ENCODE measurements at regions not wholly inside any gene's neighbourhood (a gene's known extent, or its start where the extent isn't known, plus 50 kb on each side); places are given as distances from the start of the nearest gene placed in this dataset.

GRCh38 chr5:148708854-148709253, 54.5 kb upstream of the HTR4 start:
- Histone ChIP-seq H3K4me2 (replicated peaks; ENCODE audit: extremely low read depth, low read length, poor library complexity, severe bottlenecking) (no peak overlapping the region), H3K9me3 (replicated peaks in 1 of 2; ENCODE audit: control insufficient read depth in 1 of 2, insufficient read depth in 1 of 2, low read length in 2 of 2) (no peaks in the 10 kb centered on the region), H3K4me1 (ENCODE audit: control insufficient read depth in 1 of 2, insufficient read depth in 2 of 2, low read length in 2 of 2) (no peaks in the 10 kb centered on the region), H3K4me3 (replicated peaks in 1 of 3; ENCODE audit: low read depth in 2 of 3, low read length in 3 of 3) (no peak overlapping the region), H3K79me2 (ENCODE audit: insufficient read depth, low read length) (no peaks in the 10 kb centered on the region), H3K36me3 (replicated peaks in 1 of 2; ENCODE audit: control insufficient read depth in 1 of 2, insufficient read depth in 2 of 2, low read length in 2 of 2) (no peaks in the 10 kb centered on the region), H4K20me1 (ENCODE audit: insufficient read depth, low read length) (no peaks in the 10 kb centered on the region), H3K27ac (ENCODE audit: low read depth in 1 of 2, low read length in 2 of 2) (no peak overlapping the region), H3K27me3 (ENCODE audit: control insufficient read depth in 2 of 2, insufficient read depth in 2 of 2, low read length in 2 of 2) (no peaks in the 10 kb centered on the region), H2AFZ (ENCODE audit: insufficient read depth, low read depth, low read length, poor library complexity, severe bottlenecking) (no peak overlapping the region), H3K9ac (ENCODE audit: insufficient read depth, low read length, poor library complexity, severe bottlenecking) (no peak overlapping the region)
- no peak overlapping the region for H3K4me3 Mint-ChIP-seq
- H3K27me3 Mint-ChIP-seq (ENCODE audit: low read depth in 3 of 3) = peaks cover under 1 to 3% (median 1%) of the 10 kb centered on the region in 3 donors
- H3K4me1 Mint-ChIP-seq = no peaks in the 10 kb centered on the region
- no peak for TF ChIP-seq CTCF (IDR thresholded peaks at IDR 0.05)
- no CpG with 5 or more reads among the region's 1 CpG for WGBS (ENCODE audit: insufficient coverage)
- no peak for DNase-seq
- H3K9me3 Mint-ChIP-seq = peaks cover 0 to 3% (median 0%) of the 10 kb centered on the region in 7 donors
- no peaks in the 10 kb centered on the region for H3K36me3 Mint-ChIP-seq
- intact Hi-C loops (cut with micrococcal nuclease) = no loop called here
- no peak overlapping the region for H3K27ac Mint-ChIP-seq

- Histone ChIP-seq H3K27me3 (ENCODE audit: control insufficient read depth in 2 of 2, insufficient read depth in 2 of 2, low read length in 2 of 2) (no peaks in the 10 kb centered on the region), H3K9me3 (replicated peaks in 1 of 2; ENCODE audit: control insufficient read depth in 1 of 2, insufficient read depth in 1 of 2, low read length in 2 of 2) (no peaks in the 10 kb centered on the region), H3K79me2 (ENCODE audit: insufficient read depth, low read length) (no peaks in the 10 kb centered on the region), H3K4me1 (ENCODE audit: control insufficient read depth in 1 of 2, insufficient read depth in 2 of 2, low read length in 2 of 2) (no peaks in the 10 kb centered on the region), H2AFZ (ENCODE audit: insufficient read depth, low read depth, low read length, poor library complexity, severe bottlenecking) (no peak overlapping the region), H3K9ac (ENCODE audit: insufficient read depth, low read length, poor library complexity, severe bottlenecking) (no peak overlapping the region), H3K4me2 (replicated peaks; ENCODE audit: extremely low read depth, low read length, poor library complexity, severe bottlenecking) (no peak overlapping the region), H3K27ac (ENCODE audit: low read depth in 1 of 2, low read length in 2 of 2) (no peak overlapping the region), H3K36me3 (replicated peaks in 1 of 2; ENCODE audit: control insufficient read depth in 1 of 2, insufficient read depth in 2 of 2, low read length in 2 of 2) (no peaks in the 10 kb centered on the region), H4K20me1 (ENCODE audit: insufficient read depth, low read length) (no peaks in the 10 kb centered on the region), H3K4me3 (replicated peaks in 1 of 3; ENCODE audit: low read depth in 2 of 3, low read length in 3 of 3) (no peak overlapping the region)
- H3K27me3 Mint-ChIP-seq (ENCODE audit: low read depth in 3 of 3) = peaks cover 1 to 4% (median 3%) of the 10 kb centered on the region in 3 donors
- intact Hi-C loops (cut with micrococcal nuclease) = no loop called here
- H3K27ac Mint-ChIP-seq = no peak overlapping the region
- H3K4me3 Mint-ChIP-seq = no peak overlapping the region
- peaks cover 0 to 10% (median 3%) of the 10 kb centered on the region in 7 donors for H3K9me3 Mint-ChIP-seq
- H3K4me1 Mint-ChIP-seq = no peaks in the 10 kb centered on the region
- no peaks in the 10 kb centered on the region for H3K36me3 Mint-ChIP-seq
- TF ChIP-seq CTCF (IDR thresholded peaks at IDR 0.05) = no peak
- no peak for DNase-seq
- no CpG with 5 or more reads among the region's 3 CpGs for WGBS (ENCODE audit: insufficient coverage)
These were observed 57.6 kb upstream of the HTR4 start for GRCh38 chr5:148711961-148712360.

Measured in CD14-positive monocyte (primary cell).